ENCODE measurements at regions not wholly inside any gene's neighbourhood (a gene's known extent, or its start where the extent isn't known, plus 50 kb on each side); places are given as distances from the start of the nearest gene placed in this dataset.

DNA sequence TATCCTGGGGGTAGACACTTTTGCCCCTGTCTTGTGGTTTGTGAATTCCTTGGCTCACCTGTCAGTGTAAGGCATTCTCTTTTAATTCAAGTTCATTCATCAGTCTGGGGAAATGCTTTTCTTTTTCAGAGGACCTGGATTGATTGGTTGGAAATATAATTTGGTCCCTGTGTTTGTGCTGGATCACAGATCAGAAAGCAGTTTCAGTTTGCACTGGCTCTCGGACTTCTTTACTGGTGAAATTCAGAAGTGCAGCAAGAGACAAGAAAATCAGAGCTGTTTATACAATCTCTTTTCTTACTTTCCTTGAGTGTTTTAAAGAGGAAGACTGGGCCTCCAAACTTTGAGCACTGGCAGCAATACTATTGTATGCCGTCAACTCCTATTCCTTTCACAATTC is 161.8 kb upstream of the KCNJ16 start:
- Histone ChIP-seq H3K36me3 (ENCODE audit: insufficient read depth, low read length) (no peaks in the 10 kb centered on the region), H2AFZ (ENCODE audit: low read depth, low read length) (peak overlapping the region; percentile 13), H3K4me1 (ENCODE audit: insufficient read depth, low read length) (peaks cover 2% of the 10 kb centered on the region), H3K4me3 (ENCODE audit: low read length) (no peak overlapping the region), H3K27me3 (ENCODE audit: insufficient read depth, low read length) (no peaks in the 10 kb centered on the region), H3K9me3 (ENCODE audit: low read length) (no peaks in the 10 kb centered on the region)

DNA sequence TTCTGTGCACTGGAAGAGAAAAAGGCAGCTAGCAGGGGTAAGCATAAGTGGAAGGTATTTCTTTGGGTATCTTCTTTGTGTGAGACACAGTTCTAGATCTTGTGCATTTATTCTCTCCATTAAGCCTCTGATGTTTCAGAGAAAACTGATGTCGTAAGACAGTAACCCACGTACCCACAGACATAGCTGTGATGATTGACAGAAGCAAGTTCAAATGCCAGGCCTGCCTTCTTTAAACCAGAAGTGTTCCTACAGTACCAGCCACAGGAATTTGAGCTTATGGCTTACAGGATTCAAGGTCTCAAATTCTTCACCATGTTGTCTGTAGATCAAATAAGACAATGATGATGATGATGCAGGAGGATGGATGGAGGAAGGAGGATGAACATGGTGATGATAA is 161.4 kb upstream of the KCNJ16 start:
- H3K36me3 ChIP-seq (ENCODE audit: insufficient read depth, low read length): no peaks in the 10 kb centered on the region
- H3K27me3 ChIP-seq (ENCODE audit: insufficient read depth, low read length): no peaks in the 10 kb centered on the region
- no peak overlapping the region for H3K4me3 ChIP-seq (ENCODE audit: low read length)
- H2AFZ ChIP-seq (ENCODE audit: low read depth, low read length): peak overlapping the region; percentile 13
- H3K9me3 ChIP-seq (ENCODE audit: low read length): no peaks in the 10 kb centered on the region
- H3K4me1 ChIP-seq (ENCODE audit: insufficient read depth, low read length): peaks cover 2% of the 10 kb centered on the region

DNA sequence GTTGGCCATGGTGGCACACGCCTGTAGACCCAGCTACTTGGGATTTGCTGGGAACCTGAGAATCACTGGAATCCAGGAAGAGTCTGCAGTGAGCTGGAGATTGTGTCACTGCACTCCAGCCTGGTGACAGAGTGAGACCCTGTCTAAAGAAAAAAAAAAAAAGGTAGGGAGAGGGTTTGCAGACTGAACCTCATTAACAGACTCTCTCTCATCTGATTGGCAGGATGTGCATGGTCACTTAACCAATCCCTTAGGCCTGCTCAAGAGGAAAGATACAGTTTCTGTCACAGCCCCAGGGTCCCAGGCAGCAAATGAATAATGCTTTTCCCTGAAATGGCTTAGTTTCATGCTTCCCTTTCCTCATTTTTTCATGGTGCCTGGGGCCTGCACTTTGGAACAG is 160.5 kb upstream of the KCNJ16 start:
- no peak overlapping the region for H3K4me3 ChIP-seq (ENCODE audit: low read length)
- H3K4me1 ChIP-seq (ENCODE audit: insufficient read depth, low read length): peaks cover 2% of the 10 kb centered on the region
- H3K9me3 ChIP-seq (ENCODE audit: low read length): no peaks in the 10 kb centered on the region
- H3K27me3 ChIP-seq (ENCODE audit: insufficient read depth, low read length): no peaks in the 10 kb centered on the region
- no peaks in the 10 kb centered on the region for H3K36me3 ChIP-seq (ENCODE audit: insufficient read depth, low read length)
- H2AFZ ChIP-seq (ENCODE audit: low read depth, low read length): no peak overlapping the region

- Histone ChIP-seq H3K36me3 (ENCODE audit: insufficient read depth, low read length) (no peaks in the 10 kb centered on the region), H2AFZ (ENCODE audit: low read depth, low read length) (no peak overlapping the region), H3K4me1 (ENCODE audit: insufficient read depth, low read length) (peaks cover 2% of the 10 kb centered on the region), H3K9me3 (ENCODE audit: low read length) (no peaks in the 10 kb centered on the region), H3K4me3 (ENCODE audit: low read length) (no peak overlapping the region), H3K27me3 (ENCODE audit: insufficient read depth, low read length) (no peaks in the 10 kb centered on the region)
These were observed 158.3 kb upstream of the KCNJ16 start for GRCh38 chr17:69916761-69917160.

- Histone ChIP-seq H2AFZ (ENCODE audit: low read depth, low read length) (no peak overlapping the region), H3K9me3 (ENCODE audit: low read length) (no peaks in the 10 kb centered on the region), H3K4me3 (ENCODE audit: low read length) (no peak overlapping the region), H3K27me3 (ENCODE audit: insufficient read depth, low read length) (no peaks in the 10 kb centered on the region), H3K36me3 (ENCODE audit: insufficient read depth, low read length) (no peaks in the 10 kb centered on the region), H3K4me1 (ENCODE audit: insufficient read depth, low read length) (peaks cover 2% of the 10 kb centered on the region)
These were observed 156.9 kb upstream of the KCNJ16 start for GRCh38 chr17:69918164-69918563.

- Histone ChIP-seq H3K4me1 (ENCODE audit: insufficient read depth, low read length) (peaks cover 2% of the 10 kb centered on the region), H2AFZ (ENCODE audit: low read depth, low read length) (no peak overlapping the region), H3K4me3 (ENCODE audit: low read length) (no peak overlapping the region), H3K36me3 (ENCODE audit: insufficient read depth, low read length) (no peaks in the 10 kb centered on the region), H3K27me3 (ENCODE audit: insufficient read depth, low read length) (no peaks in the 10 kb centered on the region), H3K9me3 (ENCODE audit: low read length) (no peaks in the 10 kb centered on the region)
These were observed 155.2 kb upstream of the KCNJ16 start for GRCh38 chr17:69919789-69920188.

DNA sequence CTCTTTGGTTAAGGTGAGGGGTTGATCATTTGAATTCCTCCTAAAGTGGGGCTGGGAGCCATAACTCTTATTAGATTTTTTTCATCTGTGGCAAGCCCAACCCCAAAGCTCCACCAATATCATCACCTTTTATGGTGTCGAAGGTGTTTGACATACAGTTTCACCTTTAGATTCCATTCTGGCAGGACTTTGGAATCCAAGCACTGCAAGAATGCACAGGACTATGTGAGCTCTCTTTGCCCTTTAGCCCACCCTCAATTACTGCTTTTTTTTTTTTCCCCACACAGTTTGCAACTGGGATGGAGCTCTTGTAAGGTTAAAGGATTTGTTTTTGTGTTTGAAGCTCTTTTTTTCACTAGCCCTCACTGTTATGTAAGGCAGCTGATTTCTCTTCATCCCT is 154.0 kb upstream of the KCNJ16 start:
- H3K27me3 ChIP-seq (ENCODE audit: insufficient read depth, low read length): no peaks in the 10 kb centered on the region
- H3K36me3 ChIP-seq (ENCODE audit: insufficient read depth, low read length): no peaks in the 10 kb centered on the region
- no peak overlapping the region for H3K4me3 ChIP-seq (ENCODE audit: low read length)
- peaks cover 2% of the 10 kb centered on the region for H3K4me1 ChIP-seq (ENCODE audit: insufficient read depth, low read length)
- no peaks in the 10 kb centered on the region for H3K9me3 ChIP-seq (ENCODE audit: low read length)
- no peak overlapping the region for H2AFZ ChIP-seq (ENCODE audit: low read depth, low read length)

GRCh38 chr17:69928611-69929010 is 146.4 kb upstream of the KCNJ16 start:
- Histone ChIP-seq H2AFZ (ENCODE audit: low read depth, low read length) (no peak overlapping the region), H3K27me3 (ENCODE audit: insufficient read depth, low read length) (no peaks in the 10 kb centered on the region), H3K4me1 (ENCODE audit: insufficient read depth, low read length) (no peaks in the 10 kb centered on the region), H3K9me3 (ENCODE audit: low read length) (no peaks in the 10 kb centered on the region), H3K4me3 (ENCODE audit: low read length) (no peak overlapping the region), H3K36me3 (ENCODE audit: insufficient read depth, low read length) (no peaks in the 10 kb centered on the region)

GRCh38 chr17:69936996-69937395 is 138.0 kb upstream of the KCNJ16 start:
- Histone ChIP-seq H3K4me3 (ENCODE audit: low read length) (no peak overlapping the region), H3K9me3 (ENCODE audit: low read length) (no peaks in the 10 kb centered on the region), H3K36me3 (ENCODE audit: insufficient read depth, low read length) (no peaks in the 10 kb centered on the region)

GRCh38 chr17:69943058-69943457 is 132.0 kb upstream of the KCNJ16 start:
- Histone ChIP-seq H3K9me3 (ENCODE audit: low read length) (no peaks in the 10 kb centered on the region), H3K4me3 (ENCODE audit: low read length) (no peak overlapping the region), H3K36me3 (ENCODE audit: insufficient read depth, low read length) (no peaks in the 10 kb centered on the region), H2AFZ (ENCODE audit: low read depth, low read length) (no peak overlapping the region), H3K27me3 (ENCODE audit: insufficient read depth, low read length) (no peaks in the 10 kb centered on the region), H3K4me1 (ENCODE audit: insufficient read depth, low read length) (no peaks in the 10 kb centered on the region)

More at GRCh38 chr17:69936996-69937395, 138.0 kb upstream of the KCNJ16 start:
- no peak overlapping the region for H2AFZ ChIP-seq (ENCODE audit: low read depth, low read length)
- H3K4me1 ChIP-seq (ENCODE audit: insufficient read depth, low read length): no peaks in the 10 kb centered on the region
- H3K27me3 ChIP-seq (ENCODE audit: insufficient read depth, low read length): no peaks in the 10 kb centered on the region

- H2AFZ ChIP-seq (ENCODE audit: low read depth, low read length): no peak overlapping the region
- H3K4me3 ChIP-seq (ENCODE audit: low read length): no peak overlapping the region
- no peaks in the 10 kb centered on the region for H3K36me3 ChIP-seq (ENCODE audit: insufficient read depth, low read length)
- H3K27me3 ChIP-seq (ENCODE audit: insufficient read depth, low read length): no peaks in the 10 kb centered on the region
- no peaks in the 10 kb centered on the region for H3K9me3 ChIP-seq (ENCODE audit: low read length)
- no peaks in the 10 kb centered on the region for H3K4me1 ChIP-seq (ENCODE audit: insufficient read depth, low read length)
These were observed 130.6 kb upstream of the KCNJ16 start for GRCh38 chr17:69944406-69944805.

DNA sequence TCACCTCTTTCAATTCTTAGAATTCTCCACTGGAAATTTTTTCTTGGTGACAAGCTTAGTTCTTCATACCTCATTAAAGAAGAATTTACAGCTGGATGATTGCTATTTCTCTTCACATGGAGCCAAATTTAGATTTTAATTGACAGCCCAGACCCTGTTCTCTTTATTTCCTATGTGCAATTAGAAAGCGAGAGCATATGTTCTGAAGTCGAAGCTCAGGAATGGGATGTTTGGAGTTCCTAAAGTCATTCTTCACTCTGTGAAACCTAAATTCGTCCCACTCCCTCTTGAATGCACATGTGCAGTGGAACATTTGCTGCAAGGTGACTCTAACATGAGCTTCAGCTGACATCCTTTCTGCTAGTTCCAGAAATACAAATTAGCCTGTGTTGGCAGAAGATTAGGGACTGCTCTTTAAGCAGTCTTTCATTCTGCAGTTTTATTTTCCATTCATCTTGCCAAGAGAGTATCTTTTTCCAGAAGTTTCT is 129.3 kb upstream of the KCNJ16 start:
- Histone ChIP-seq H3K9me3 (ENCODE audit: low read length) (no peaks in the 10 kb centered on the region), H3K4me1 (ENCODE audit: insufficient read depth, low read length) (peaks cover 1% of the 10 kb centered on the region), H3K4me3 (ENCODE audit: low read length) (no peak overlapping the region), H3K36me3 (ENCODE audit: insufficient read depth, low read length) (no peaks in the 10 kb centered on the region), H2AFZ (ENCODE audit: low read depth, low read length) (no peak overlapping the region), H3K27me3 (ENCODE audit: insufficient read depth, low read length) (no peaks in the 10 kb centered on the region)

DNA sequence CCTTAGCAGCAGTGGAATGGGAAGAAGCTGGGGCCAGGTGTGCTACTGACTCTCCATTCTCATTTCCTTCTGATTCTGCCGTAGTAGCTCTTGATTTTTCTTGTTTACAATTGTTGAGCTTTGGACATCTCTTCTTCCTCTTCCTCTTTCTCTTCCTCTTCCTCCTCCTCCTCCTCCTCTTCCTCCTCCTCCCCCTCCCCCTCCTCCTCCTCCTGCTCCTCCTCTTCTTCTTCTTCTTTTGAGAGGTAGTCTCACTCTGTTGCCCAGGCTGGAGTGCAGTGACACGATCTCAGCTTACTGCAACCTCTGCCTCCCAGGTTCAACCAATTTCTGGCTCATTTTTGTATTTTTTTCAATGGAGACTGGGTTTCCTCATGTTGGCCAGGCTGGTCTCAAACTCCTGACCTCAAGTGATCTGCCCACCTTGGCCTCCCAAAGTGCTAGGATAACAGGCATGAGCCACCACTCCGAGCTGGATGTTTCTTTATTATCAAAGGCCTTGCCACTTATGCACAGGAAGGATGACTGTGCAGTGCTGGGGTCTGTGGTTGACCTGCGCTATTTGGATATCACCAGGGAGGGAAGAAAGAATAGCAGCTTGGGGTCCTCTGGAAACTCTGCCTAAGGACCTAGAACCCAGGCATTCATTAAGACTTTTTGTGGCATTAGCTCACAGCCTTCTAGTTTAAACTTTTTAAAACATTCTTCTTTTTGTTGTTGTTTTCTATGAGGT is 127.8 kb upstream of the KCNJ16 start:
- Histone ChIP-seq H2AFZ (ENCODE audit: low read depth, low read length) (no peak overlapping the region), H3K36me3 (ENCODE audit: insufficient read depth, low read length) (no peaks in the 10 kb centered on the region), H3K9me3 (ENCODE audit: low read length) (no peaks in the 10 kb centered on the region), H3K4me1 (ENCODE audit: insufficient read depth, low read length) (peaks cover 3% of the 10 kb centered on the region), H3K4me3 (ENCODE audit: low read length) (no peak overlapping the region), H3K27me3 (ENCODE audit: insufficient read depth, low read length) (no peaks in the 10 kb centered on the region)

- Histone ChIP-seq H3K9me3 (ENCODE audit: low read length) (no peaks in the 10 kb centered on the region), H3K27me3 (ENCODE audit: insufficient read depth, low read length) (no peaks in the 10 kb centered on the region), H2AFZ (ENCODE audit: low read depth, low read length) (no peak overlapping the region), H3K4me1 (ENCODE audit: insufficient read depth, low read length) (peaks cover 3% of the 10 kb centered on the region), H3K4me3 (ENCODE audit: low read length) (no peak overlapping the region), H3K36me3 (ENCODE audit: insufficient read depth, low read length) (no peaks in the 10 kb centered on the region)
These were observed 126.6 kb upstream of the KCNJ16 start for GRCh38 chr17:69948406-69948805.
